ENCODE measurements at regions not wholly inside any gene's neighbourhood (a gene's known extent, or its start where the extent isn't known, plus 50 kb on each side); places are given as distances from the start of the nearest gene placed in this dataset.

GRCh38 chr14:71348394-71348793 is 441.1 kb downstream of the PCNX1 start:
- TF ChIP-seq CTCF (IDR thresholded peaks at IDR 0.05) (no peak), POLR2A (IDR thresholded peaks at IDR 0.05) (no peak)

All from prostate gland (tissue), 2 donors.